ENCODE measurements at regions not wholly inside any gene's neighbourhood (a gene's known extent, or its start where the extent isn't known, plus 50 kb on each side); places are given as distances from the start of the nearest gene placed in this dataset.

DNA sequence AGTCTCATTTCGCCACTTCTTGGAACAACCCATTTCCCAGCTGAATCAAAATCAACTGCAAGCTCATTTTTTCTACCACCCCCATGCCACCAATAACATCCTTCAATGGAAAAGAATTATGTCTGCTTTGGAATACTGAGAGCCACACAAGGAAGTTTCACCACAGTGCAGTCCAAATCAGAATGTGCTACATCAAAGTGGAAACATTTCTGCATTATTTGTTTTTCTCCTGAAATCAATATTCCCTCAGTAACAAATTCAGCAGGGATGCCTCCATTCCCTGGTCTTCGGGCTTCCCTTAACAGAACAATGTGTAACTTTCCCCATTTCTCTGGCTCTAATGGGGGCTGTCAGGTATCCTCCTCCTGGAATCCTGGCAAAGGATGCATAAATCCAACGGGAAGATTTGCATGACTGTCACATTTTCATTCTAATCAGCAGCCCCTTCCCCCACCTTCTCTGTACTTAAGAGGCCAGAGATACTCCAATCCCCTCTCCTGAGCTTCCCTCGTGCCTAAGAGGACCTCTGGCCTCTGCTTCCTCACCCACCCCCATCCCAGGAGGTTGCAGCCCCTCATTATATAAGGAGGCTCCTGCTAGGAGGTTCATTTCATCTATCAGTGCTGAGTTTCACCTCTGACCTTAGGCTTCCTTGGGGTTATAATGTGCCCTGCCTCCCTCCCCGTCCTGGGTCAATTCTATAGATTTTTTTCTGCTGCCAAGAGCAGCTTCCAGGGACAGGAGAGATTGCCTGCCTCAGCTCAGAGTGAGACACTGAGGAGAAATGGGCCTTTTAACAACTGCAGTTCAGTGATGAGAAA, 201.1 kb downstream of the OMA1 start:
- TF ChIP-seq, protein P1, sequence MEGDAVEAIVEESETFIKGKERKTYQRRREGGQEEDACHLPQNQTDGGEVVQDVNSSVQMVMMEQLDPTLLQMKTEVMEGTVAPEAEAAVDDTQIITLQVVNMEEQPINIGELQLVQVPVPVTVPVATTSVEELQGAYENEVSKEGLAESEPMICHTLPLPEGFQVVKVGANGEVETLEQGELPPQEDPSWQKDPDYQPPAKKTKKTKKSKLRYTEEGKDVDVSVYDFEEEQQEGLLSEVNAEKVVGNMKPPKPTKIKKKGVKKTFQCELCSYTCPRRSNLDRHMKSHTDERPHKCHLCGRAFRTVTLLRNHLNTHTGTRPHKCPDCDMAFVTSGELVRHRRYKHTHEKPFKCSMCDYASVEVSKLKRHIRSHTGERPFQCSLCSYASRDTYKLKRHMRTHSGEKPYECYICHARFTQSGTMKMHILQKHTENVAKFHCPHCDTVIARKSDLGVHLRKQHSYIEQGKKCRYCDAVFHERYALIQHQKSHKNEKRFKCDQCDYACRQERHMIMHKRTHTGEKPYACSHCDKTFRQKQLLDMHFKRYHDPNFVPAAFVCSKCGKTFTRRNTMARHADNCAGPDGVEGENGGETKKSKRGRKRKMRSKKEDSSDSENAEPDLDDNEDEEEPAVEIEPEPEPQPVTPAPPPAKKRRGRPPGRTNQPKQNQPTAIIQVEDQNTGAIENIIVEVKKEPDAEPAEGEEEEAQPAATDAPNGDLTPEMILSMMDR (IDR thresholded peaks at IDR 0.05; ENCODE audit: insufficient read depth, low read depth, low read length): no peak
- no peak for TF ChIP-seq EZH2 (IDR thresholded peaks at IDR 0.05; ENCODE audit: insufficient read depth, low read length)

All from astrocyte (in vitro differentiated cells and primary cell).